ENCODE measurements at regions not wholly inside any gene's neighbourhood (a gene's known extent, or its start where the extent isn't known, plus 50 kb on each side); places are given as distances from the start of the nearest gene placed in this dataset.
A peak's percentile ranks its signal among the peaks of the same experiment; 100 is the strongest.
"Not testable (repeated sequence)": the region's sequence is repeated elsewhere in the genome, so short reads cannot be mapped to it uniquely, and the experiment has no call there.

DNA sequence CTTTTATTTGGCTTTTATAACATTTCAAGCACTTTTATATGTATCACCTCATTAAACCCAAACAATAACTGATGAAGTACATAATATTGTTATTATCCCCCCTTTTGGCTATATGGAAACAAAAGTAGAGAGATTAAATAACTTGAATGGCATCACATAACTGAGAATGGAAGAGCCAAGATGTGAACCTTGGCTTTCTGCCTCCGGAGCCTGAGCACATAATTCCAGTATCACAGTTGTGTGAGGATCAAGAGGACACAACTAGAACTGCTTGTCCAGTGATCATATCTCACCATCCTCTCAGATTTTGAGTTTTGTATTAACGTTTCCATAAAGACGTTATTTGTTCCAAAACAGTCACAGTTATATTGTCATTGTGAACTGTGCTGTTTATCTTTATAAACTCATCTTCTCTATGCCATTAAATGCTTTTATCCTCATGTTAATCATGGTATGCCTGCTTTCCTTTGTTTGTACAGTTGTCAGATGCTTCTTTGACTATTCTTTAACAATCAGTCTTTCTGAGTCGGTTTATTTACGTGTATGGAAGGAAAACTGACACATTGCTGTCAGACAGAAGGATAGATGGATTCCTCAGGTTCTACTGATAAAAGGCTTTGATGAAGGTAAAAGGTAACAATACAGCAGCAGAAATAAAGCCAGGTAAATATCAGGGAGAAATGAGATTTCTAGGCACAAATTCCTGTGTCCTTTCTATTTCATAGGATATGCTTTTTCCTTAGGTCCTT lies 92.0 kb upstream of the FAM13C start:
- DNase-seq (ENCODE audit: low read depth, low spot score) = no peak

DNA sequence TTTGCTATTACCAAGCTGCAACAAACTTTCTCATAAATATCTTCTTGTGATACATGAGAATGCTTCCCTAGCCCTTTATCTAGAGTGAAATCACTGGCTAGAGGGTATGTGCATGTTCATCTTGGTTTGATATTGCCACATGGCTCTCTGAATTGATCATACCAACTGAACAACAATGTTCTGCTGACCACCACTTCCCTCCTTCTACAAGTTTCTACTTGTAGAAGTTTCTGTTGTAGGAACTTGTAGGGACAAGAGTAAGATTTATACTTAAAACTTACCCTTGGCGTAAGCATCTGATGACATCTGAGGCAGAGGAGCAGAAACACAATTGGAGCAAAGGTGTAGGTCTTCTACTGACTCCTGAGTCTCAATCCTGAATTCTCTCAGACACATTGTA lies 86.3 kb upstream of the FAM13C start:
- DNase-seq (ENCODE audit: low read depth, low spot score) = no peak

DNA sequence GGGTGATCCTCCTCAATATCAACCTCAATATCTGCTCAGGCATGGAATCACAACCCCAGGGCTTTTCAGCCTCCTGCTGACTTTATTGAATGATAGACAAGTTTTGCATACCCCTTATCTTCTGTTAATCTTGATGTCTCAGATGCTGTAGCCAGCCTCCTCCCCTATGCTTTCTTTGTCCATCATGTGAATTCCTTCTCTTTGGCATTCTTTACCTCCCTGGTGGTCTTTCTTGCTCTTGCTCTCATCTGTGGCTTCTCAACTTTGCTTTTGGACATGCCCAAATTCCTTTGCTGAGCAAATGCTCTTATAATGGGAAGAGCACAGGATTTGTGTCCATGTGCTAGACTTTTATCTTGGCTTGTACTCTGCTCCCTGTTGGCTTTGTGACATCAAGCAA lies 73.4 kb upstream of the FAM13C start:
- peak; percentile 32 for DNase-seq (ENCODE audit: low read depth, low spot score)

DNA sequence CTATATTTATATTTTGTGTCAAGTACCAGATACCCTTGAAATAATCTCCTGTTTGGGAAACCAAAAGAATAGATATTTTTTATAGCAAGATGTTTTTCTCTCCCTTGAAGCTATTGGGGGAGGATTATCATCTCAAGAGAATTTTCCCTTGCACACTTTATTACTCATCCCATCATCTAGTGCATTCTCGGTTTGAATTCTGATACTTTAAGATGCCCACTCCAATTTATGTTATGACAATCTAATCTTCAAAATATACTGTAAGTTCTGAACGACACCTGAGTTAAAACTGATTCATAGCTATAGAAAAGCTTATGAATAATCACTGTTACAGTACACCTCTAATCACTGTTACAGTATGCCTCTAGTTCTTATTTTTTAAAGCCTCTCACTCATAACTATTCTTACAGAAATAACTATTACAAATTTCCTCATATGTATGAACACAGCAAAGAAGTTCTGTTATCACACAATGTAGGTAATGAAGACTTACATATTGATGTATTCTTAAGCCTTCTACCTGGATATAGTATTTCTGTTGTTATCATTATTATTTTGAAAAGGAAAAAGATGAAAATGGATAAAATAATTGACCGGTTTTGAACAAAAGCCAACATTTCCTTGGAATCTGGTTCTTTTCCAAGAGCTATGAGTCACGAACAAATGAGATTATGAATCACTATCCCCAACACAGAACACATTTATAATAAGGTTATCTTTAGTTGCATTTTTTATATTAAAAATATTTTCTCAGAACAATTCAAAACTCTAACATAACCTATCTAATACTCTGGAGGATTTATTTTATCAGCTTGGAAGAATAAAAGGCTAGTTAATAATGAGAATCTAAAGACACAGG lies 72.3 kb upstream of the FAM13C start:
- peak; percentile 54 for DNase-seq (ENCODE audit: low read depth, low spot score)

DNA sequence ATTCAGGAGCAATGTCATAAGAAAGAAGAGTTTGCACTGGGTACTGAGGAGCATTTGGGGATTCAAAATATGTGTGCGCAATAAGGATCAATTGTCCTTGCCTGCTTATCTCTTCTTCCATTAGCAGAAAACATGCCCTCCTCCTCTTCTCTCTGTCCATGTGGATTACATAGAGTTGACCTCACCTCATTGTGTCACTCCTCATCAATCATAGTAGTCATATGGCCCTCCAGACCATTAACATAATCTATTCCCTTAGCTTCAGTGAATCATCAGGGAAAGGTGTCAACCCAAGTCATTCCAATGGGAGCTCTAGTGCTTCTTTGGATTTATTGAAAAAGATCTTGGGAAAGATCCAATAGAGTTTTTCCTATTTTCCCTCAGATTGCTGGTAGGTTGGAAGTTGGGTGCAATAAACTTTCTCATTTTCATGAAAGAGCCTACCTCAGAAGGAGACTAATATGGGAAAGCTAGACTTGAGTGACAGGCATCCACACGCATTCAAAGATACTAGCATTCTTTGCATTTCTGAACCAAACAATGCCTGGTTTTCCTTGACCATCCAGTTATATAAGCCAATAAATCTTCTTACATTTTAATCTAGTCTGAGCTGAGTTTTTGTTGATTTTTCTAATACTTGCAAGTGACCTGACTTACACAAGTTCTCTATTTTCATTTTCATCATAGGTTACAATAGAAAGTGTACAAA lies 71.5 kb upstream of the FAM13C start:
- DNase-seq (ENCODE audit: low read depth, low spot score) = peak; percentile 36

DNA sequence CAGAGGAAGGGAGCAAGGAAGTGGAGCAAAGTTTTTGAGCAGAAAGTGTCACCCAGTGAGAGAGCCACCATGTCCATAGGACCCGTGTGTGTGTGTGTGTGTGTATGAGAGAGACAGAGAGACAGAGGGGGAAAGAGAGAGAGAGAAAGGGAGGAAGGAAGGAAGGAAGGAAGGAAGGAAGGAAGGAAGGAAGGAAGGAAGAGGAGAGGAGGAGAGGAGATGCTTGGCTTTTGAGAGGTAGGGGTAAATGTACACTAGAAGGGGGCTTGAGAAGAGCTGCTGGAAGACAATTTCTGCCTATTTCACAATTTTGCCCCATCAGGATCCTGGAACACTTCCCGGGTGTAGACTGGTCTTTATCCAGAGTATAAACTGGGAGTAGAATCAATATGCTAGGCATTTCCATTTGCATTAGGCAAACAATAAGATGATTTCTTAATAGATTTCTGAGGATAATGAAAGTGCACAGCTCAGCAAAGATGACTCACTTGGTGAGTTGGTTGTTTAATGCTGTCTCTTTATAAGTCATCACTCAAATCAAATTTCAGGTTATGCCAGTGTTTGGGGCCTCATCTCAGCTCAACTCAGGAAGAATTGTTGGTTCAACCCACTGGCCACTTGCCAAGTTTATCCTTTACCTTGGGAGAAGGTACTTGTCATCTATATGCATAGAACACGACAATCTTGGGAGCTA lies 70.0 kb upstream of the FAM13C start:
- peak; percentile 18 for DNase-seq (ENCODE audit: low read depth, low spot score)

DNA sequence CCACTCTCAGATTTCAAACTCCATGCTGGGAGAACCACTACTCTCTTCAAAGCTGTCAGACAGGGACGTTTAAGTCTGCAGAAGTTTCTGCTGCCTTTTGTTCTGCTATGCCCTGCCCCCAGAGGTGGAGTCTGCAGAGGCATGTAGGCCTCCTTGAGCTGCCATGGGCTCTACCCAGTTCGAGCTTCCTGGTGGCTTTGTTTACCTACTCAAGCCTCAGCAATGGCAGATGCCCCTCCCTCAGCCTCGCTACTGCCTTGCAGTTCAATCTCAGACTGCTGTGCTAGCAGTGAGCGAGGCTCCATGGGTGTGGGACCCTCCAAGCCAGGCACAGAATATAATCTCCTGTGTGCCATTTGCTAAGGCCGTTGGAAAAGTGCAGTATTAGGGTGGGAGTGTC lies 51.4 kb upstream of the FAM13C start:
- DNase-seq (ENCODE audit: low read depth, low spot score) = not testable (repeated sequence)
